GM18508 (cell line): ENCODE measurements at regions not wholly inside any gene's neighbourhood (a gene's known extent, or its start where the extent isn't known, plus 50 kb on each side); places are given as distances from the start of the nearest gene placed in this dataset.

Experiments used
- ATAC-seq: cut with Tn5 transposase; IDR thresholded peaks from one replicate; pipeline ENCODE4 v1.9.1; 2021; ENCODE audit warnings: moderate number of reproducible peaks; ENCODE audit not compliant: insufficient read depth, unreplicated experiment

GRCh38 chr3:148585671-148586379 is 111.9 kb upstream of the AGTR1 start:
- ATAC-seq, result no peak

- no peak for ATAC-seq
Observed at GRCh38 chr3:148588291-148588690, 109.4 kb upstream of the AGTR1 start.

DNA sequence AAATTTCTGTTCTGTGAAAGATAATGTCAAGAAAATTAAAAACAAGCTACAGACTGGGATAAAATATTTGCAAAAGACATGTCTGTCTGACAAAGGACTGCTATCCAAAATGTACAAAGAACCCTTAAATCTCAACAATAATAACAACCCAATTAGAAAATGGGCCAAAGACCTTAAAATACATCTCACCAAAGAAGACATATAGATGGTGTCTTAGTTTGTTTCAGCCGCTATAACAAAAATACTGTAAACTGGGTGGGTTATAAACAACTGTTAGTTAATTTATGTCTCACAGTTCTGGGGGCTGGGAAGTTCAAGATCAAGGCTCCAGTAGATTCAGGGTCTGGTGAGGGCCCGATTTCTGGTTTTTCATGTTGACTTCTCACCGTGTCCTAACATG is 106.2 kb upstream of the AGTR1 start:
- ATAC-seq, result no peak

DNA sequence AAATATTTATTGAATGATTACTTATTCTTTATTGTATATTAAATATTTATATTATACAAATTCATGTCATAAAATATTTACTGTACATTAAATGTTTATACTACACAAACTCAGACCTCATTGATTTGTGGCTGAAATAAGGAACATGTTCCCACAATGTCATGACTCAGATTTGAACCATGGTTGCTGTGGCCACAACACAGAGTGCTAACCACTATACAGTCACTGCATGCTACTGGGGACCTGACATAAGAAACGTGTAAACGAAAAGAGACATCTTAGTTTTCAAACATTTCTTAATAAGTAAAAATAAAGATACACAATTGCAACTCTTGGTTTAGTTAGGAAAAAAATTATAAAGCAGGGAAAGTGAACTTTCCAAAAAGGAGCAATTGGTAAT is 99.1 kb upstream of the AGTR1 start:
- ATAC-seq, result no peak

DNA sequence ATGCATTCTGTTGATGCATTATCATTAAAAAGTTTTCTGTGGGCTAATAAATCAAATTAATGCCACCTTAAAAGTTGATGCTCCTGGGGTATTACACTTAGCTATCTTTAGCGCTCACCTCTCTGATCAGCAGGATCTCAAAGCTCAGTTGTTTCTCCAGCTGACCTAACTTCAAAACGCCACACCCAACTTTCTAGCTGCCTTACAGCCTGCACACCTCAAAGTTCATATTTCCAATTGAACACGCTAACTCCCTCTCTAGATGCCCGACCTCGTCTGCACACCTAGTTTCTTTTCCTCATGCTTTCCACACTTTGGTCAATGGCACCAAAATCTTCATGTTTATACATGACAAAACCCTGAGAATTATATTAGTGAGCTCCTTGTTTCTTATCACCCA is 98.2 kb upstream of the AGTR1 start:
- no peak for ATAC-seq

DNA sequence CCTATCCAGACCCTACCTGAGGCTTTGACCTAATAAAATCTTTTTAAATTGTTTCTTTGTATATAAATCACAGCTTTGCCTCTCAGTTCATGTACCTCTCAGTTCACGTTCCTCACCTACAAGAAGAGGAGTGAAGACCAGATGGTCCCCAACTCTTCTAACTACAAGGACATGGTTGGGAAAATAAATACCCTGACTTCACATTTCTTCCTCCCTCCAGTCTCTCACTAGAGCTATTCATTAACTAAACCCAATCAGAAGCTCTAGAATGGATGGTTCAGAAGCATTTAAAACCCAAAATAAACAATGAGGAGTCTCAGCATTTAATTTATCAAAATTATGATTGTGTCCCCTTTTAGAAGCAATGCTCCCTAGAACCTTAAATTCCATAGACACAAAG is 97.3 kb upstream of the AGTR1 start:
- no peak for ATAC-seq

GRCh38 chr3:148600902-148601765 is 96.6 kb upstream of the AGTR1 start:
- no peak for ATAC-seq

- ATAC-seq, result no peak
Observed at GRCh38 chr3:148601766-148602685, 95.7 kb upstream of the AGTR1 start.

DNA sequence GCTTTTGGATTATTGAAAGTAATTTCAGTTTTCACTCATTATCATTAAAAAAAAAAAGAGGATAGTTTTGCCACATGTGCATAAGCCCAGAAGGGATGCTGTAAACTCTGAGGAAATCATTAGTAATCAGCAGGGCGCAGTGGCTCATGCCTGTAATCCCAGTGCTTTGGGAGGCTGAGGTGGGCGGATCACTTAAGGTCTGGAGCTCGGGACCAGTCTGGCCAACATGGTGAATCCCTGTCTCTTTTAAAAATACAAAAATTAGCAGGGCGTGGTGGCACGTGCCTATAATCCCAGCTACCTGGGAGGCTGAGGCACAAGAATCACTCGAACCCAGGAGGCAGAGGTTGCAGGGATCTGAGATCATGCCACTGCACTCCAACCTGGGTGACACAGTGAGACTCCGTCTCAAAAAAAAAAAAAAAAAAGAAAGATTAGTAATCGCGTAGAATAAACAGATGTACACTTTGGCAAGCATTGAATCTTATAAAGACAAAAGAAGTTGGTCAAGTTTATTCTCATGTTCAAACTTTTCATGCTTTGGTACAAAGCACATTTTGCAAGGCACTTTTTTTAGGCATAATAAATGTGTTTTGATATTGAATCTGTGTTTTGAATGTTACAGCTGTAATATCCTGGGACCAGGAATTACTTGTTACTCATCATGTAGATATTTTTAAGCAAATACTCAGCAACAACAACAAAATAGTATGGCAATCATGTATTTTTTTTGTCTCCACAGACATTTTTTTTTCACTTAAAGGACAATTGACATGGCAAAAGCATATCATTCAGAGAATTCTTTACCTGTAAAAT is 93.2 kb upstream of the AGTR1 start:
- ATAC-seq, result no peak

DNA sequence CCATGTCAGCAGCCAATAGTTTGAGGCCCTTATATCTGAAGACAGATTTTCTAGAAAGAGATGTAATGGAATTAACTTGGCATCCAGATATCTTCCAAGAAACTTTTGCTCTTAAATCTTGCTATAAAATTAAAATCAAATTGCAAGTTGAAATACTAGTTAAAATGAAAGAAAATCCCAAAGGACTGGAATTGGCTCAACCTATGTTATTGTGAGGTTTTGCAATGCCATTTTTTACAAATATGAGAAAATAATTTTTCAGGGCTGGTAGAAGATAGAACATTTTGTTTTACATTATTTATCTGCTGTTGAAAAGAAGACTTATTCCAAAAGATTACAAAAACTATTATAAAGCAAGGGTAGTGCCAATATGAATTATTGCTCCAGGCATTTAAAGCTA is 92.2 kb upstream of the AGTR1 start:
- no peak for ATAC-seq

- no peak for ATAC-seq
Observed at GRCh38 chr3:148606979-148607378, 90.7 kb upstream of the AGTR1 start.

GRCh38 chr3:148607491-148607890 is 90.2 kb upstream of the AGTR1 start:
- ATAC-seq, result no peak

- no peak for ATAC-seq
Observed at GRCh38 chr3:148612278-148612677, 85.4 kb upstream of the AGTR1 start.

DNA sequence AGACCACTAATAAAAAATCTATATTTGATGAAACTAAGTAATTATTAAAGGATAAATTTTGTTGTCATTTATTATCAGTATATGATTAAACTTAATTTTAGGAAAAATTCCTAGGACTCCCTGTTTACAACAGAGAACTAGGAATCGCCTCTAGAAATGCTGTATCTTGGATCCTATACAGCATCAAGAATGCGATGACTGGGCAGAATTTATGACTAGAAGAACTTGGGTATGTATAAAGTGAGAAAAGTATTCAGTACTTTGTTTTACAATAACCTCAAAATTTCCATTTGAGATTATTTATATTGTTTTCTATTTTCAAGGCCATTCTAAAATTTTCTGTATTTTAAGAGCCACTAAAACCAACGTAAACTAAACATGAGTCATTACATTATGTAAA is 82.3 kb upstream of the AGTR1 start:
- no peak for ATAC-seq

DNA sequence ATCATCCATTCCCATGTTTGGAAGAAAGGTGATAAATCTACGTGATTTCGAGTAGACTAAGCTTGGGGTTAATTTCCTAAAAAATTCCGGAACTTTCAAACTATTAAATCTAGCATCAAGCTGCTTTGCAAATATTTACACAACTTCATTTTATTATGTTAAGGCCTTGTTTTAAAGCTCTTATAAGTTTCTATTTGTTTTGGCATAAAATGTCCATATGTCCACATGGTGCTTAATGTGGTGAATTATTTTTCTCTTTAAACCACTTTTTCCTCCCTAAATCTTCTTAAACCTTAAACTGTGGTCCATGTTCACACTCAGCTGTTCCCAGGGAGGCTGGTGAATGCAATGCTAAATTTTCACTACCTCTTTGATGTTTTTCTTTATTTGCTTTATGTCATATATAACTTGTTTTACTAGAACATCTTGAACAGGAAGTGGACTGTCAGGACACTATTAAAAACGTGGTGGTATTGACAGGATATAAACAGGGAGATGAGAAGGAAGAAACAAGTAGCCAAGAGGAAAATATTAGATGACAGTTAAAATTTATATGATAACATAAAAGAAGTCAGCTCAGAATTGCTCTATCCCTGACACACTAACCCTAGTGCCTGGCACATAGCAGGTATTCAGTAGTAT is 72.5 kb upstream of the AGTR1 start:
- no peak for ATAC-seq

DNA sequence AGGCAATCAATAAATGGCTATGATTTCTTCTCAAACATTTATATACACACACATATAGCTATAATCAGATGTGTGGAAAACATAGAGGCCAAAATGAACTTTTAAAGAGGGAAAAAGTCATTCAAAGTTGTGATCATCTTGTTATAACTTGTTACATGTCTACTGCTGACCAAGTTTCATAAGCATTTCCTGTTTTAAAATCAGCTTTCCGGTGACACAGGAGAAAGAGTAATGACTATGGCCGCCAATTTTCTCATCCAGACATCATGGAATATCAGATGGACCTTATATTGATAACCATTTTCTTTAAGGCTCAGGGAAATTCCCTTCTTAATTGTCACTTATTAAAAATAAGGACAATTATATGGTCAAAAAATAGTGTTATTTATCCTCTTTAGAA is 71.7 kb upstream of the AGTR1 start:
- no peak for ATAC-seq

DNA sequence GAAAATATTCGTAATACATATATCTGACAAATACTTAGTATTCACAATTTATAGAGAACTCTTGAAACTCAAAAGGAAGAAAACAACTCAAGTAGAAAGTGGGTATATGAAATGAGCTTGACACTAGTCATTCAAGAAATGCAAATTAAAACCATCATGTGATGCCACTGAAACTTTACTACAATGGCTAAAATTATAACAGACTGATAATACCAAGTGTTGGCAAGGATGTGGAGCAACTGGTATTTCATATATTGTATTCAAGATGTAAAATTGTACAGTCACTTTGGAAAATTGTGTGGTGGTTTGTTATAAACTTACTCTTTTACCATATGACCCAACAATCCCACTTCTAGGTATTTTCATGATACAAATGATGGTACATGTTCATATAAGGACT is 68.7 kb upstream of the AGTR1 start:
- no peak for ATAC-seq

DNA sequence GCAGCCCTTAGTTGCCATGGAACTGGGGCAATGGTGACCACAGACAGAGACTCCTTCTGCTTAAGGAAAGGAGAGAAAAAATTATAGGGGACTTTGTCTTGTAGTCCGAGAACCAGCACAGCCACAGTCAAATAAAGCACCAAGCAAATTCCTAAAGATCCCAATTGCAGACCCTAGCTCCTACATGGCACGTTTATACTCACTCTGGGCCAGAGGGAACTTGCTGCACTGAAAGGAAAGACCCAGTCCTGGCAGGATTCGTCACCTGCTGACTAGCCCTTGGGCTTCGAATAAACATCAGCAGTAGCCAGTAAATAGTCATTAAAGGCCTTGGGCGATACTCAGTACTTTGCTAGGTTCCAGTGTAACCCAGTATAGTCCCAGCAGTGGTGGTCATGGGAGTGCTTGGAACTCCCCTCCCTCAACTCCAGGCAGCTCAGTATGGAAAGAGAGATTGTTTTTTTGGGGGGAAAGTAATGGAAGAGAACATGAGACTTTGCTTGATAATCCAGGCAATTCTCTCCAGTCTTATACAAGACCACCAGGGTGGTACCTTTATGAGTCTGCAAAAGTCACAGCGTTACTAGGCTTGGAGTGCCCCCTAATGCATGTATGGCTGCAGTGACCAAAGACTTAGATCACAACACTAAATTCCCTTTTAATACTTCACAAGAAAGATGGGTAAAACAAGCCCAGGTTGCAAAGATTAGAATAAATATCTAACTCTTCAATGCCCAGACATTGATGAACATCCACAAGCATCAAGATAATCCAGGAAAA is 66.4 kb upstream of the AGTR1 start:
- no peak for ATAC-seq

GRCh38 chr3:148641722-148642121 is 56.0 kb upstream of the AGTR1 start:
- no peak for ATAC-seq
